Eye (tissue), 1 donor: ENCODE measurements at regions not wholly inside any gene's neighbourhood (a gene's known extent, or its start where the extent isn't known, plus 50 kb on each side); places are given as distances from the start of the nearest gene placed in this dataset.
A peak's percentile ranks its signal among the peaks of the same experiment; 100 is the strongest.
"Not testable (repeated sequence)": the region's sequence is repeated elsewhere in the genome, so short reads cannot be mapped to it uniquely, and the experiment has no call there.

Experiments
- DNase-seq: peaks from one replicate; pipeline ENCODE4 v3.0.0-alpha.2; 2015

DNA sequence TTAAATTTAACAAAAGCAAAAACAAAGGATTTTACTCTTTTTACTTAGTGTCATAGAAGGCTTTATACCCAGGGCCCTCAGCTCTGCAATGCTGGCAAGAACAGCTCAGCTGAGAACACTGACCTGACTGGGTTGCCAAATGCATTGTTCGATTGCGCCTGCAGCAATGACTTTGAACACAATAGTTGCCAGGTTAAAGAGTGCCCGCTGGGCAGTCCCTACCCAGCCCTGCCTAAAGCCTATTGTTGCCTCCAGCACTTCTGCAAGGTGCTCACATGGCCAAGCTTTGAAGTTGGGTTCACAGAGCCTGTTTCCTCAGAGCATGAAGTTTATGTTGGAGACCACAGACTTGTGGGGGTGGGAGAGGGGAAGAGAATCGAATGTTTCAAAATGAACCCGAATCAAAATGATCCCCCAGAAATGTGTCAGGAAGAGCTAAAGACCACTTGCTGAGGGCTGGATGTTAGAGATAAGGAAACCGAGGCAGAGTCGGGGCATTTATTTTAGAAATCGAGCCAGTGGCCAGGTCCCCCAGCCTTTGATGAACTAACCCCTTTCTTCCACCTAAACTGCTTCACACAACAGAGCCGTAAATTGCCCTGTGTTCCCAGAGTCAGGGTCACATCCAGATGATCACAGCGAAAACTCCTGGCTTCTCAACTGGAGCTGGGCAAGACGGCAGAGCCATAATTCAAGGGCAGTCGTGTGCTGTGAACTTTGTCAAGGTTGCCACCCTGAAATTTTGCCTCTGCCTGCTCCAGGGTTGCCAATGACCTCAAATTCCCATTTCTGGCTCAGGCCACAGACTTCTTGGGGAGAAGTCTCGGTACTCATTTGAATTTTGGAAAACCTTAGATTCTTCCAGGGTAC, 55.0 kb downstream of the FOXA2 start:
- DNase-seq = no peak

DNA sequence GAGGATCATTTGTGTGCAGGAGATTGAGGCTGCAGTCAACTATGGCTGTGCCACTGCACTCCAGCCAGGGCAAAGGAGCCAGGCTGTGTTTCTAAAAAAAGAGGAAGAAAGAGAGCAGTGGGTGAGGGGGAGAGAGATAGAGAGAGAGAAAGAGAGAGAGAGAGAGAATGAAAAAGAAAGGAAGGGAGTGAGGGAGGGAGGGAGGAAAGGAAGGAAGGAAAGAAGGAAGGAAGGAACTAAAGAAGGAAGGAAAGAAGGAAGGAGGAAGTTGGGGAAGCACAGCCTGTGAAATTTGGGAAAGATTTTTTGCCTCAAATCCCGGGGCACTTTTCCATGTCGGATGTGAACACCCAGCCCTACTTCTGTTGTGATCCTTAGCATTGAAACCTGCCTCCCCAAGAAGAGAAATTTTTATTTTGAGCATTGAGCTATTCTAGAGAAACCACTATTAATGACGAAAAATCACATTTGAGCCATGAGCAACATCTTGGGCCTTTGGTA, 57.8 kb downstream of the FOXA2 start:
- DNase-seq = no peak

DNA sequence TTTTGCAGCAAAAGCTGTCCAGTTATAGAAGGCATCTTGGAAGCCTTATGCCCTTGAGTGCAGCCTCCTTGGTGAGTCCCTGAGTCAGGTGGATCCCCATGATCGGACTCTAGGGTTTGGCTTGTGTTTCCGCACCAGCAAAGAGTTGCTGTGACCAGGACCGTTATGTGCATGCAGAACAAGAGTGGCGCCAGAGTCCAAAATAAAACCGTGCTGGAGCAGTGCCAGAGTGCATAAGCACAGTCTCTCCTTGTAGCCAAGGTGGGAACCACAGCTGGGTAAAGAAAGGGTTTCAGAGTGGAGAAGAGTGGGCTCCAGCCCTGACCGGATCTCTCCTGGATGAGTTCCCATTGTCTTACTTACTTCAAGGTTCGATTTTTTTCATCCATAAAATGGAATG, 58.6 kb downstream of the FOXA2 start:
- DNase-seq = no peak

DNA sequence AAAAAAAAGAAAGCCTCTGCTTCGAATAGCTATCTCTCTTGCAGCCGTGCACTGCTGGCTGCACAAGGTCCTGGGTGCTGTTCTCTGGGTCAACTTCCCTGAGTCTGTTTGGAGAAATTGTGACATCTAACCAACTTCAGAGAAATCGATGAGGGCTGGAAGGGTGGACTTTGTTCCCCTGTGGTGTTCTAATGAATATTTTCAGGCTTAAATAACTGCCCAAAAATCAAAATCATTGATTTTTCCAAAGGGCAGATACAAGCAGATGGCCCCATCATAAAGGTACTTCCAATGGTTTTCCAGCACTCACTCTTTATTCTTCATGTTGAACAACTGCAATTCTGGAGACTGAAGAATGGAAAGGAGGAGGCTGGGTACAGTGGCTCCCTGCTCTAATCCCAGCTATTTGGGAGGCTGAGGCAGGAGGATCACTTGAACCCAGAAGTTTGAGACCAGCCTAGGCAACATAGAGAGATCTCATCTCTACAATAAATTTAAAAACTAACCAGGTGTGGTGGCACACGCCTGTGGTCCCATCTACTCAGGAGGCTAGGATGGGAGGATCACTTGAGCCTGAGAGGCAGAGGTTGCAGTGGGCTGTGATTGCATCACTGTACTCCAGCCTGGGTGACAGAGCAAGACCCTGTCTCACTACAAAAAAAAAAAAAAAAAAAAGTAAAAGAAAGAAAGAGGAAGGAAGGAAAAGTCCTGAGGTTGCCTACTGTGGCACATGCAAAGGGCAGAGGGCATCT, 59.1 kb downstream of the FOXA2 start:
- DNase-seq = no peak

DNA sequence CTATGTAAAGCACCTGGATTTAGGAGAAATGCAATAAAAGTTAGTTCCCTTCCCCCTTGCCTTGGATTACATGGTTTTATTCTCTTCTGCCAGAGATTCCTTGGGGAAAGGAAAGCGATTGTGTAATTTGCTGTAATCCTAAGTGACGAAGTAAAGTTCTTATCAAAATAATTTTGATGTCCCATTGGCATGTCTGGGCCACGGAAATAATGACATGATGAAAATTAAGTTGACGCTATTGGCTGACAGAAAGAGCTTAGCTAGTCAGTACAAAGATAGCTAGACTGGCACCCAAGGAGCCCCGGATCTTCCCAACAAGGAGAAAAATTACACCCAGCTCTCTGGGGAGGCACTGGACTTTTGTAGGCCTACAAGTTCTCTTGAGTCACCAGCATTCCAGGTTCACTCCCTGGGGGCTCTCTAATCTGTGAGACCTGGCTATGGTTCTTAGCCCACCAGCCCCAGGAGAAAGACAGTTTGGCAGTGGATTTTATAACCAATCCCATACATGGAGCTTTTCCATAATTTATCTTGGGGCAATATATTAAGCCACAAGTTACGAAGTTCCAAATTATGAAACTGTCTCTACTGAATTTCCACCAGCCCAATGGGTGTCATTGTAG, 59.9 kb downstream of the FOXA2 start:
- no peak for DNase-seq

DNA sequence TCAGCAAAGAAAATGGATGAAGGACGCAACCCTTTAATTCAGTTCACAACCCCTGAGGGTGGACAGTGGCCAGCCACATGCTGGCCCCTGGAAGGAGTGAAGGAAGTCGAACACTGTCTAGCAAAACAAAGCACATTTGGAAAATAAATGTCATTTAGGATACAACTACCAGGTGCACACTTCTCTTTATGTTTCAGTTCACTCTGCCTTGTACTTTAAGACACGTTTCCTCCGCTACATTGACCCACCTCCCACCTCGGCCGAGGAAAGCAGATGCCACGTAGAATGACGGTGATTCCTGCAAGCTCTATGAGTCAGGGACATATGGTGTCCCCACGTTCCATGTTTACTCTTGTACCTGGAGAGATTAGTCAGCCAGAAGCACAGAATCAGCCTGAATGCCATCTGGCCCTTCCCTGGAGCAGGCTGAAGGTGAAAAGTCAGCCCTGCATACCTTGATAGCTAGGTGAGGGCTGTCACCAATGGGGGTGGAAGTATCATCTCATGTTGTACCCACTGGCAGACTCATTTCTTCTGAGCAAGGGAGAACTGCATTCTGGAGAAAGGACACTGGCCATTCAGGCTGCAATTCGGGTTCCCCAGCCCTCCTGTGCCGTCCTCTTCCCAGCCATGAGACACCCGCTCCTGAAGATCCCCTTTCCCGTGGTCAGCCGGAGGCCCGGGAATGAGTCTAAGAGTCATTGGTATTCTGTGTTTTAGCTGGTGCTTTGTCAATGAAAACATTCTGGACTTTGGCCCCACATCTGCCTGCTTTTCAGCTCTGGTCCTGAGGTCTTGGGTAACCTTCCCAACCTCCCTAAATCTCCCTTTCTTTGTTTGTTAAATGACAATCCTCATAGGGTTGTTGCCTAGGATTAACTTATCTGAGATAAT, 60.6 kb downstream of the FOXA2 start:
- DNase-seq = no peak

DNA sequence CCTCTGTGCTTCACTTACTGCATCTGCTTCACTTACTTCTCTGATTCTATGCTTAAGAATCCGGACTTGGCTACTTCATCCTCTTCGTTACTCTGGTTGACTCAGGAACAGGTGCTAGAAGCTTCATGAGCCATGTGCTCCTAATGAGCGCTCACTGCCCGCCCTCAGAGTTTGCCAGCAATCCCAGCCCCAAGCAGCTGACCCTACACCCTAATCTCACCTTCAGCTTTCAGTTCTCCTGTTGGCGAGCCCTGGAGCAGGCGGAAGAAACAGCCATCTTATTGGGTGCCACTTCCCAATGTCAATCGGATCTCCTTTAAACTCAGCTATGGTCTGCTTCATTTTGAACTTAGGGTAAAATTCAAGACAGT, 61.3 kb downstream of the FOXA2 start:
- no peak for DNase-seq

DNA sequence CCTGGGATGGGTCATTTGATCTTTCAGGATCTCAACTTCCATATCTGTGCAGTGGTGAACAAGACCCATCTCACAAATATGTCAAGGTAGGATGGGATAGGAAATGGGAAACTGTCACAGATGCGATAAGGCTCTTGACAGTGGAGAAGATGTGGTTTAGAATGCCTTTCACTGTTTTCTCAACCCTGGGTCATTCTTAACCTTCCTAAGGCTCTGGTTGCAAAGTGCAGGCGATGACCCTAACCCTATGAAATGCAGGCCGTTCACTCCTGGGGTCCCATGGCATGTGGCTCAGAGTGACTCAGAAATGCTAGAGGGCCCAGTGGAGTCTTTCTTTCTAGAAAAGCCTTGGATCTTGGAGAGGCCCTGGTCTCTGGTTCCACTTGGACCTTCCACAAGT, 61.7 kb downstream of the FOXA2 start:
- no peak for DNase-seq

DNA sequence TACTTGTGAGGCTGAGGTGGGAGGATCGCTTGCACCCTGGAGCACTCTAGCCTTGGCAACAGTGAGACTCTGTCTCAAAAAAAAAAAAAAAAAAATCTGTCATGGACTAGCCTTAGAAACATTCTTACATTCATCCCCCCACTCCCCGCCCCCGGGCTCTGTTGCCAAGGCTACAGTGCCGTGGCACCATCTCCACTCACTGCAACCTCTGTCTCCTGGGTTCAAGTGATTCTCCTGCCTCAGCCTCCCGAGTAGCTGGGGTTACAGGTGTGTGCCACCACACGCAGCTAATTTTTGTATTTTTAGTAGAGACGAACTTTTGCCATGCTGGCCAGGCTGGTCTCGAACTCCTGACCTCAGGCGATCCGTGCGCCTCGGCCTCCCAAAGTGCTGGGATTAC, 62.4 kb downstream of the FOXA2 start:
- DNase-seq = not testable (repeated sequence)

DNA sequence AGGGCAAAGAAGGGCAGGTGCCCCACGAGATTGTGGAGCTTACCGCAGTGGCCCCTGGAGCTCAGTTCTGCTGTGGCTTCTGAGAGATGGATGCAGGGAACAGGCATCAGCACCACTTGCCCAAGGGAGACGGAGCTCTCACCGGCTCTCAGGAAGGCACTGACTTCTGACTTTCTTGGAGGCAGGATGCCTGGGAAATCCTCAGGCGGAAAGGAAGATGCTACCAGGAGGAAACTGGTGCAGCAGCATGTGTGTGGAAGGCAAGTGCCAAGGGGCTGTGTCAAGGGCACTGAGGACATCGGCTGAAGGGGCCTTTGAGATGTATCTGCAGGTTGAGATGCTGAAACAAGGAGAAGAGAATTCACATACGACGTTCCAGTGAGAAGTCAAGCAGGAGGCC, 64.0 kb downstream of the FOXA2 start:
- DNase-seq = no peak

DNA sequence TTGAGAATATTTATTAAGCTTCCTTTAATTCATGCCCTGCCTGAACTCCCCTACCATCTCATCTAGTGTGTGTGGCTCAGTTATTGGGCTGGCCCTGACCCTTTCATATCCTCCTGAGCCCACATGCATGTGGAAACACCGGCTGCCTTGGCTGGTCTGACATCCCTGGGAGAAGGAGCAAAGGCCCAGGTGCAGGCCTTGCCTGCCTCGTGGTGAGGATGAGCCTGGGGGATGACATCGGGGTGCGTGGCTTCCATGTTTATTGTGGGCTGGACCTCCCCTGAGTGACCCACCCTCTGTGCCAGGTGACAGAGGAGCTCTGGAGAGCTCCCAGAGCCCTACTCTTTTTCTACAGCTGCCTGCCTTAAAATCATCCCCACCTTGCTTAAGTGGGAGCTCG, 69.1 kb downstream of the FOXA2 start:
- no peak for DNase-seq

DNA sequence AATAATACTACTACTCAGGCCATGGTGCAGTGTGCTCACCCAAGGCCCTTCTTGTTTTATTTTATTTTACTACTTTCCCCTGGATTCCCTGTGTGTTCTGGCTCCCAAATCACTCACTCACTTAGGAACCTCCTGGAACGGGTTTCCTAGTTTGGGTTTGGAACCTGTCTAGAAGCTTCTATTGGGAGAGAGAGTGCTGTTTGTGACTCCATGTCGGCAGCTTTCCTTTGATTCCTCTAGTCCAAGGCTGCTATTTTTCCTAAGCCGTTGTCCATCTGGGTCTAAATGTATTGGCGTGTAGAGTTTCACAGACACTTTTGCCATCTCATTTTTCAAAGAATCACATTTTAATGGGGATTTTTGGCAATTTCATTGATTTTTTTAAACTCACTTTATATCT, 70.8 kb downstream of the FOXA2 start:
- DNase-seq = no peak

DNA sequence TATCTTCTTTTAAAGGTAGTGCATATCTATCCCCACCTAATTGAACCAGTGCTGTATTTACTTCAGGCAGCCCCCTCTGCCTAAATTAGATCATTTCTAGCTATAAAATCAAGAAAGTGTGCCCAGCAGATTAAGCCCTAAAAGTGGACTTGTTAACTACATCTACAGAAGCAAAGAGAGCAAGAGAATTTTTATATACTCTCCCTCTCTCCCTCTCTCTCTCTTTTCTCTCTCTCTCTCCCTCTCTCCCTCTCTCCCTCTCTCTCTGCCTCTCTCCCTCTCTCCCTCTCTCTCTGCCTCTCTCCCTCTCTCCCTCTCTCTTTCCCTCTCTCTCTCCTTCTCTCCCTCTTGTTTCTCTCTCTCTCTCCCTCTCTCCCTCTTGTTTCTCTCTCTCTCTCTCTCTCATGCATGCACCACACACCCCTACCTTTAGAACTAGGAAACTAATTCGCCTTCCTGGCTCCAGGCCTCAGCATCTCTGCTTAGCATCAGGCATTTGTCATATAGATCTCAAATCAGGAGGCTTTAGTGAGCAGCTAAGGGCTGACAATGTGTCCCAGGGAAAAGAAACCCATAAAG, 71.4 kb downstream of the FOXA2 start:
- DNase-seq = no peak

DNA sequence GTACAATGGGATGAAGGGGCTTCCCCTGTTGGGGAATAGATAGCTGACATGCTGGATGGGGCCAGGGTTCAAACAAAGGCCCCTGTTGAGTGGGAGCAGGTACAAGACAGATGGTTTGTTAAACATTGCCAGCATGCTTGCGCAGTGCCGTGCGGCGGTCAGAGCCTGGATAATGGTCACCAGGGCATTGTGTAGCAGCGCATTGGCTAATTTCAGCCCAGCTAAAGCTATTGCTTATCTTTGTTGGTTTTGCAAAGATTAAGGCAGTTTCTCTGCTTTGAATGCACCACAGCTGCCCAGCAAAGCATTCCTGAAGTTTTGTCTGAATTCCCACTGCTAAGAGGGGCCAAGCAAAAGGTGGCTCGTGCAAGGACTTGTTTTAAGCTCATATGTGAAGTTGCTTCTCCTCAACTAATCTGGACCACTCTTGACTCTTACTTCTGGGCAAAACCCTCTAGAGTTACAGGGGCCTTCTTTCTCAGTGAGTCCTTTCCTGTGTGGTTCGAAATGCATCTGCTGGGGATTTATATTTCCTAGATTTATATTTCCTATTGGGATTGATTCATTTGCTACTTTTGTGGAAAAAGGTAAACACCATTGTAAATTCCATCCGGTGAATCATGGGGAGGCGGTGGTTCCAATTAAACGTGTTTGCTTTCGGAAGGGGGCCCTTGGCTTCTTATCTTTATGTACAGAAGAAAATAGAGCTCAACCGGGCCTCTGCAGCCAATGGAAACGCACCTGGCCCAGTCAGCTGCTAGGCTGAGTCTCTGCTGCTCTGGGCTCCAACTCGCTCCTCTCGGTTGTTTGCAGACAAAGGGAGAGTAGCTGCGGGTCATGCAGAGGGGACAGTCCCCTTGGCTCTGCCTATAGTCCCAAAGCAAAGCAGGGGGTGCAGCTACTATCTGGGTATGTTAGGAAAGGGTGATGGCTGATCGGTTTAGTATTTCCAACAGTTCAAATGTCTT, 72.1 kb downstream of the FOXA2 start:
- peak; percentile 35 for DNase-seq

DNA sequence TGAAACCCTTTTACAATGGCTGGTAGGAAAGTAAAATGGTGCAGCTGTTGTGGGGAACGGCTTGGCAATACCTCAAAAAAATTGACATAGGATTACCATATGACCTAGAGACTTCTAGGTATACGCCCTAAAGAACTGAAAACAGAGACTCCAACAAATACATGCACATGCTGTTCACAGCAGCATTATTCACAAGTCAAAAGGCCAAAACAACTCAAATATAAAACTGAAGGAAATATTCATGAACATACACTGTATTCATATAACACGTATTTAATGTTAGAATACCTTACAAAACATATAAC, 74.6 kb downstream of the FOXA2 start:
- no peak for DNase-seq

DNA sequence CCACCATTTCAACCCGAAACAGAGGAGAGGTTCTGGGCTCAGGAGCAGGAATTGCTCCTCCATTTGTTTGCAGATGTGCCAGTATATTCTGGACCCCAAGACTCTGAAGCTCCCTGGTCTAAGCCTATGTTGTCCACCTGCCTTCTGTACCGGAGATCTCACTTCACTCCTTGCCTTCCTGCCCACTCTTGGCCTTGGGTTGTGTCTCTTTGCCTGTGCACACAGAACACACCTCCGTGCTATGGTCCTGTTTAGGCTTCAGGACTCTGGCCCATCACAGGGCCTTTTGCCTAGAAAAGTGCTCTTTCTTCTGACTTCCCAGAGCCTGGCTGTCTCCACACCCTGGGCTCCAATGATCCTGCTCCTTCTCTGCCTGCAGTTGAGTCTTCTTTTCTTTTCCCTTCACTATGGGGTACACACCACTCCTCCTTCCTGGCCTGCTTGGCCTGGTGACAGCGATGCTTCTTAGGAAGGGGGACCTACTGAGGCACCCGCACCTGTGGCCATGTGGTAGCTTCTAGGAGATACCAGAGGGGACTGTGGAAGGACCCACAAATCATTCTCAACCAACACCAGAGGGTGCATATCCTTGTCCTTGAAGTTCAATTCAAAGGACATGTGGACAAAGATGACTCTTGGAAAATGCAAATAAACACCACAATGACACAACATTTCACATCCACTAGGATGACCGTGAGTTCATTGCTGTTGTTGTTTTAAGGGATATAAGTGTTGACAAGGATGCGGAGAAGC, 75.1 kb downstream of the FOXA2 start:
- DNase-seq = no peak

DNA sequence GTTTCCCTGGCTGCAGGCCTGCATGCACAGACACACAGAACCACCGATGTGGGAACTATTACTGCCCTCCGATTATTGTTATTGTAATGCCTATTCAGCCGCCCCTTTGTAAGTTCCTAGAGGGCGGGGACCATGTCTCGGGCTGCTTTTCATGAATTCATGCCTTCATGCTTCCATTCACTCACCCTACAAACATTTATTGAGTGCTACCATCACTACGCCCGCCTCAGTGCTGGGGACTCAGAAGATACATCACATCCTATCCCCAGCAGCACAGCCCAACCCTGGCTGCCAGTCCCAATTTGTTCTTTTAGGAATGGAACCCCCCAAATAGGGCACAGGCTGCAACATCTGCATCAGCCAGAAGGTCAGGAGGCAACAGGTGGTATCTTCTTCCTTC, 75.9 kb downstream of the FOXA2 start:
- no peak for DNase-seq

DNA sequence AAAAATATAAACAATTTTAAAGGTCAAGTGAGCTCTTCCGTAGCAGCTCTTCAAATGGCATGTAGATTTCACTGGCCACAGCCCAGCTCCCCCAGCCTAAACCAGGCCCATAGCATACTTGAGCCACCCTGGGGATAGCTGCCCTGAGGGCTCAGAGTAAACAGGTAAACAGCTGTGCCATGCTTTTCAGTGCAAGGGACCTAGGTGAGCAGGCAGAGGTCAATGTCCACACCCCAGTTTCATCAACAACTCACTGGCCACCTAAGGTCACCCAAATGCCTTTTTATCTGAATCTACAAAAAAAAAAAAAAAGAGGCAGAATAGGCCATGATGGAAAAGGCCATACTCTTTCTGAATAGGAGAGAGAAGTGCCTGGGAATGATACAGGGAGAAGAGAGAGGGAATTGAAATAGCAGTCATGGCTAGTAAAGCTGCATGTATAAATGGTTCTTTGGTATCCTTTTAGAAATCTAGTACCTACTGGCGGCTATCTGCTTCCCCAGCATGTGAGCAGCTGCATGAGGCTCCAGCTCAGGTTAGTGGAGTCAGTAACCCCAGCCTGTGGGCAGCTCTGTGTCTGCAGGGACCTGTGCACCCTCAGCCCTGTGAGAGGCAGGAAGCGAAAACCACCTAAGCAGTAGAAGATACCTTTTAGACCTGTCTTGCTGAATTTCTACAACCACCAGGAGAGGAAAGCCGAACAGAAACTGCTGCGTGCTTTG, 77.0 kb downstream of the FOXA2 start:
- no peak for DNase-seq

DNA sequence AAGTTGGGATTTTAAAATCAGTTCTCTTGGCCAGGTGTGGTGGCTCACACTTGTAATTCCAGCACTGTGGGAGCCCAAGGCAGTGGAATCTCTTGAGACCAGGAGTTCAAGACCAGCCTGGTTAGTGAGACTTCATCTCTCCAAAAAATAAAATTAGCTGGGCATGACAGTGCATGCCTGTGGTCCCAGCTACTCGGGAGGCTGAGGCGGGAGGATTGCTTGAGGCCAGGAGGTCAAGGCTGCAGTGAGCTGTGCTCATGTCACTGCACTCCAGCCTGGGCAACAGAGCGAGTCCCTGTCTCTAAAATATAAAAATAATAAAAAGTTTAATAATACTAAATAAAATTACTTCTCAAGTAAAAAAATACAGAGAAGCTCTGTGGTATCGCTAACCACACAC, 77.5 kb downstream of the FOXA2 start:
- DNase-seq = no peak

DNA sequence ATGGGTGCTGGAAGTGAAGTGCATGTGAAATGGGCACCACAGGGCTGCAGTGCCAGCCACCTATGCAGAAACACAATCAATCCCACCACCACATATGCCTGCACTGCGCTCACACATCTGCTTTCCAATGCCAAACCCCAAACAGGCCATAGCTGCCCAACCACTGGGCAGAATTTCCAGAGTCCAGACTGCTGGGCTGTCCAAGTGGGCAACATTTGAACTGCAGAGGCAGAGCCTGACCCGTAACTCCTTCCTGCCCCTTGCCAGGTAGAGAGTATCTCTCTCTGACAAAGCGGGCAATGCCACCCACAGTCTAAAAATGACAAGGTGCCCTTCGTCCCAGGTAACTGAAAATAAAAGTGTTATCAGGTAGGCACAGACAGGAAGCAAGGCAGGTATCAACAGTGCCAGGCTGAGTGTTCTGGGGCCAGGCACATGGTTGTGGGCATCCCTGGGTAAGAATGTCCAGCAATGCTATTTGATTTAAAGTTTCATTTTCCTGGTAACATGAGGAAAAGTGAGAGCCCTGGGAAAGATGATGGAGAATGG, 79.5 kb downstream of the FOXA2 start:
- DNase-seq = no peak
